ENCODE measurements at regions not wholly inside any gene's neighbourhood (a gene's known extent, or its start where the extent isn't known, plus 50 kb on each side); places are given as distances from the start of the nearest gene placed in this dataset.
A peak's percentile ranks its signal among the peaks of the same experiment; 100 is the strongest.
"Not testable (repeated sequence)": the region's sequence is repeated elsewhere in the genome, so short reads cannot be mapped to it uniquely, and the experiment has no call there.

DNA sequence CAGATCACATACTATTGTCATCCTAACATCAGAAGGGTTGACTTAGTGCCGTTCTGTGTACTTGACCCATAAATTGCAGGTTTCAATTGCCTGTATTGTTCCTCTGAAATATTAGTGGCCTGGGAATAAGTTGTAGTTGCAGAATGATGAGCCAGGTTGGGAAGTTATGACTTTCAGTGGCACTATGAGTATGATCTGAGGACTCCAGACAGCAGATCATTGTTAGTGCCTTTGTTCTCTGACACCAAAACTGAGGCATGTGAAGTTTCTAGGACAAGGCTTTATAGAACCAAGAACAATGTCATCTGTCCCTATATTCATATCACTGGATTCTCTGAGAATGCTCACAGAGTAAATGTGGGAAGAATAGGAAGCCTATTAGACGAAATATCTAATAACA lies 403.7 kb downstream of the STK39 start:
- no peak for DNase-seq (ENCODE audit: low spot score)

DNA sequence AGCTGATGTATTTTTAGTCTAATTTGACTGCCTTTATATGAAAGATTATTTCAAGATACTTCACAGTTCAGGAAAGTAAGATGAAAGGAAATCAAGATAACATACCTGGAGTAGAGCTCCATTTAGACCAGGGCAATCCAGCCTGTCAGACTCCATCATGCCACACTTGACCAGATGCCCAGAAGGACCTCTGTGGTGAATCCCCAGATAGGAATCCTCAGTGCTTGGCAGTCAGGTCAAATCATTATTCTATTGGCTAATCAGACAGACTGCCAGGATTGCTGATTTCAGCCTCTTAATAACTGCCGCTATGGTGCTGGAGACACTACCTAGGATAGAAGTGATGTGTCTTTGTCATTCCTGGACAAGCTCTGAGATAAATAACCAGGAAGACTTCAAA lies 404.2 kb downstream of the STK39 start:
- no peak for DNase-seq (ENCODE audit: low spot score)

DNA sequence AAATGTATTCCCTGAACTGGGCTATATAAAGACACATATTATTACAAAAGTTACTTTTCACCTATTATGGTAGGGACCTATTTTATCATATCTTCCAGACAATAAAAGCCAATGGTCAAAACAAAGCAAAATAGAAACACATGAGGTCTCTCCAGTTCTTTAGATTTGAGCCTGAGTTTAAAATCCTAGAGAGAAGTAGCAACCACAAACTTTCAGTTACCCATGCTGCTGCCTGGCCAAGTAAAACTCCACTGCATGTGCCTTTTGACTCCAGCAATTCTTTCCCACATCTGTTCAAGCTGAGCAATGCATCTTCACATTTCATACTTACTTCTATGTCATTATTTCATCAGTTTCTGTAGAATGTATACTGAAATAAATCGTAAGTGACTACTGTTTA lies 405.3 kb downstream of the STK39 start:
- DNase-seq (ENCODE audit: low spot score): no peak

DNA sequence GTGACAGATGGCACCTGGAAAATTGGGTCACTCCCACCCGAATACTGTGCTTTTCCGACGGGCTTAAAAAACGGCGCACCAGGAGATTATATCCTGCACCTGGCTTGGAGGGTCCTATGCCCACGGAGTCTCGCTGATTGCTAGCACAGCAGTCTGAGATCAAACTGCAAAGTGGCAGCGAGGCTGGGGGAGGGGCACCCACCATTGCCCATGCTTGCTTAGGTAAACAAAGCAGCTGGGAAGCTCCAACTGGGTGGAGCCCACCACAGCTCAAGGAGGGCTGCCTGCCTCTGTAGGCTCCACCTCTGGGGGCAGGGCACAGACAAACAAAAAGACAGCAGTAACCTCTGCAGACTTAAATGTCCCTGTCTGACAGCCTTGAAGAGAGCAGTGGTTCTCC lies 412.1 kb downstream of the STK39 start:
- not testable (repeated sequence) for DNase-seq (ENCODE audit: low spot score)

DNA sequence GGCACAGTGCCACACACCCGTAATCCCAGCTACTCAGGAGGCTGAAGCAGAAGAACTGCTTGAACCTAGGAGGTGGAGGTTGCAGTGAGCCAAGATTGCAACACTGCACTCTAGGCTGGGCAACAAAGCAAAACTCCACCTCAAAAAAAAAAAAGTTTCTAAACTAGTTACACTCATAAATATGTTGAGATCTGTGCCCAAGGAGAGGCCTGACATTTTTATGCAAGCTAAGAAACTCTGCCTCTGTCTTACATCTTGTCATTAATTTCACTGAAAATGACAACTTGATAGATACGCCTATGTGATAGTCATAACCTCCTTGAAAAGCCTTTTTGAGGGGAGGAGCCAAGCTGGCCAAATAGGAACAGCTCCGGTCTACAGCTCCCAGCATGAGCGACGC lies 412.7 kb downstream of the STK39 start:
- no peak for DNase-seq (ENCODE audit: low spot score)

DNA sequence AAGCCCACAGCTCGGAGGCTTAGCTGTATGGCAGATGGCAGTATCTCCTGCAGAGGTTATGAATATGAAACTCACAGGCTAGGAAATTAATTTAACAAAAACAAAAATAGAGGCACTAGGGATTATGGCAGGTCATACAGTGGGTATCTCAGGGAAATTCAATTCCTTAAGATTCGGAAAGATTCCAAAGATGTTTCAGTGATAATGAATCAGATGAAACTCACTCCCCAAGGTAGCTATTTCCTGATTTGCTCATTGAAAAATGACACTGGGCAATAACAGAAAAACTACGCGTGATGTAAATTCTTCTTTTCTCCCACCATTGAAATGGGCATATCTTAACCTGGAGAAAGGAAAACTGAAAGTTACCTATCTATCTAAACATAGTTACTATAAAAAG lies 414.1 kb downstream of the STK39 start:
- no peak for DNase-seq (ENCODE audit: low spot score)

DNA sequence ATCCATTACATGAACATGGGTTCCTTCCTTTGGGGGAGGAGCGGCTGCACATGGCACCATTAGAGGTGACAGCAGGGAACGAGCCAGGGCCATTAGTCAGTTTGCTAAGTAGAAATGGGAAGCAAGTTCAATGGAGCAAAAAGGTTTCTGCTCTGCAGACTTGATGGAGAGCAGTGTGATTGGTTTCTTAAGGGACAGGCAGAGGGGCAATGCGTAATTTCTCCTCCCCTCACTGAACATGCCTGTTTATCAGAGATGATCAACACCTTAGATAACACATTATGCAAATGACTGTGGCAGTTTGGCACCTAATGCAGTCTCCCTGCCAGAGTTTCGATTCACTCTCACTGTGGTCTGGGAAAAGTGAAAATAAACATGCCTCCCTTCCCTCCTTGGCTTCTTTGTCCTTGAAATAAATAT lies 414.5 kb downstream of the STK39 start:
- DNase-seq (ENCODE audit: low spot score): no peak

DNA sequence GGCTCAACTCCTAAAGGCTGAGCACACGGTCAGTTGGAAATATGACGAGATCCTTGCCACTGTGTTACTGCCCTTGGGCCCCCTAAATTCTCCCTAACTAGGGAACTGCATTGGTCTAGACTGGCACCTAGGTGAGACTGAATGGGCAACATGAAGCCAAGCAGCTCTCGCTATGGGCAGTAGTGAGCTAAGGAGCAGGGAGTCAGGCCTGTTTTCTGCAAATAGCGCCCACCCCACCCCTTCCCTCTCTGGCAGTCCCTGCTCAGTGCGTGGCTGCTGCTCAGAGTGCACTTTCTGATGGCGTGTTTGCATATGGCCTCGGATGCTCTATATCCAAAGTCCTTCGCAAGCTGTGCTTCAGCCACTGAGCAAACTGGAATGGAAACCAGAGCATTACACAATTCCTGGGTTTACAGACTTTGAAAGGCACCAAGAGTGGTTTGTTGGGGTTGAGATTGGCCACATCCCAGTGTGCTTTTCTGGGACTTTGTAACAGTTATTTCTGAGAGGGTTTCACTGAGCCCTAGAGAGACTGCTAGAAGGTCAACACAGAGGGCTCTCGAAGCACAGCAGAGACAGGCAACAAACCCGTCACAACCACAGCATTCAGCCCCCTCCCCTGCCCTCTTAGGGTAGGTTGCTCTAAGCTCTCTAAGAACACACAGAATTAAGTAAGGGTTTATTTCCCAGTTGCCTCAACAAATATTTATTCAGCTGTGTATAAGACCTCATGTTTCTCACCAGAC lies 419.9 kb downstream of the STK39 start:
- DNase-seq (ENCODE audit: low spot score): no peak

DNA sequence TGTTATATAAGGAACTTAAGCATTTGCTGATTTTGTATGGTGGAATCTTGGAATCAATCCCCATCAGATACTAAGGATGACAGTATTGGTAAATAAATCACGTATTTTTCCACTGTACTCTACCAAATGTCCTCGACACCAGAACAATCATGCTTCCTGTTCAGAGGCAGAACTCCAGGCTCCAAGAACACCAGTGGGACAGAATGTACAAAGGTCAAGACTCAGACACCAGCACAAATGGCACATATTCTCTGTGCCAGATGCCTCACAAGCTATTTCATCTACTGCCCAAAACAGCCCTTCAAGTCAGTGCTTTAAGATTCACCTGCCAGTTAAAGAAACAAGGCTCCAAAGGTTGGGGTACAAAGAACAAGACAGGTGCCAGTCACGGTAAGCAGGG lies 420.5 kb downstream of the STK39 start:
- no peak for DNase-seq (ENCODE audit: low spot score)

DNA sequence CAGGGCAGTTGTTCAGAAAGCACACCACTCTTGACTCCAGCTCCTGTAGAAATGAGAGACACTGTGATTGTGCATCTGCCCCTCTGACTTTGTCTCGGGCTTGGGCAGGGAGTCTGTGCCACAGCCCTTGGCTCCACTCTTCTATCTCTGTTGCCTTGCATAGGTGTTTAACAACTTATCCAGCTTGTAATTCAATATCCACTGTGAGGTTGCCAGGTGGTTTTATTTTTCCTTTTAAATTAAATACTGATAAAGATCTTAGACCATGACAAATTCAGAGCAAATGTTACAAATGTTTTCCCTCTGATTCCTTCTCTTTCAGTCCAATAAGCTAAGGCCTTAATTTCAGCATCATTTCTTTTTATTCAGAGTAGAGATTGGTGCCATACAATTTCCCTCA lies 421.7 kb downstream of the STK39 start:
- DNase-seq (ENCODE audit: low spot score): no peak

DNA sequence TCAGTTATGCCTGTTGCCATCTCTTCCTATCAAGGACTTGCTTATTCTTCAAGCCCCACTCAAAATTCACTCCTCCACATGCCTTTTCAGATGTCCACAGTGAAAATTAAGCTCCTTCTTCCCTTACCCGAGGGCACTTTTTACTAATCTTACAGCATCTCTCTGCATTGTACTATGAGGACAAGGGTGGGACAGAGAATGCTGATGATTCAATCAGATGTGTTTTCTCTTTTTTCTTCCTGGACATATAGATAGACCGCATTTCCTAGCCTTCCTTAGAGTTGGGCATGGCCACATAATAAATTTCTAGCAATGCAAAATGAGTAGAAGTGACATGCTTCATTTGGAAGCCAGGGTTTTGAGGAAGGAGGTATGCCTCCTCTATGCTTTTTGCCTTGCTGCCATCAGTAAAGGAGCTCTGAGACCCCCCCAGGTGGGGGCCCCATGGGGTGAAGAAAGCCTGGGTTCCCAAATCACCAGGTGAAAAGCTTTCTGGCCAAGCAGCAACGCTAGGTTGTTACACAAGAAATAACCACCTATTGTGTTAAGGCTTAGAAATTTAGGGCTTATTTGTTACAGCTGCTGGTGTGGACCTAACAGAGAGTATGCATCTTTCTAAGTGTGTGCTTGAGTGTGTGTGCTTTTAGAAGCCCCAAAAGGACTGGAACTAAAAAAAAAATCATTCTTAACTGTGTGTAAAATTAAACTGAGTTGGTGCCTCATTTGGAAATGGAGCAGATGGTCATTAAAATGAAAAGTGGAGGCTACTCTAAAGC lies 424.5 kb downstream of the STK39 start:
- DNase-seq (ENCODE audit: low spot score): no peak

DNA sequence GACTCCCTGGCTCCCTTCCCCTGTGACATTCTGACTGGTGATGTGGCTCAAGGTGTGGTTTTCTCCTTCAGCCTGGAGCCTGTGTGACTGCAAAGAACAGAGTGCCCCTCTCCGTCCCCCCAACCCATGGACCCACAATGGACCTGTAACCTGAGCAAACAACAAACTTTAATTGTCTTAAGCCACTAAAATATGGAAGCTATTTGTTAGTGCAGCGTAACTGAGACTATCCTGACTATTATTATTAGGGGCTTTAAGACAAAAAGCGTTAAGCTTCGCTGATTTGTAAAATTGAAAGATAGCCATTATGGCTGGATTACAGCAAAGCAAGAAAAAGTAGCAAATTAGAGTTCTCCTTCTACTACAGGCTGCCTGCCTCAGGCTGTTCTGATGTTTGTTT lies 426.9 kb downstream of the STK39 start:
- DNase-seq (ENCODE audit: low spot score): no peak

DNA sequence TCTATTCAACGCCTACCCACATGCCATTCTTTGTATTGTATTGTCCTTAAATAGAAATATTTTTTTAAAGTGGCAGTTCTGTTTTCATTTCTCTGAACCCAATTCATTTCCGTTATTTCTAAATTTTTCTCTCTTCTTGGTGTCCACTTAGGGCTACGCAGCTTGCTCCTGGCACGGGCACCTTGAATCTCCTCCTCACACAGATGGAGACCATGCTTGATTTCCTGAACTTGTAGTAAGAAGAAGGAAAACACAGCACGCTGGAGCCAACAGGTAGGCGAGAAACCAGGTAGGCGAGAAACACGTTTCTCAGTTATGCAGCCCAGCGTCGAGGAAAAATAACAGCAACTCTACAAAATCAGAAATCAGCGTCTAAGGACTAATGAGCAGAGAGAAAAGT lies 428.9 kb downstream of the STK39 start:
- DNase-seq (ENCODE audit: low spot score): no peak

DNA sequence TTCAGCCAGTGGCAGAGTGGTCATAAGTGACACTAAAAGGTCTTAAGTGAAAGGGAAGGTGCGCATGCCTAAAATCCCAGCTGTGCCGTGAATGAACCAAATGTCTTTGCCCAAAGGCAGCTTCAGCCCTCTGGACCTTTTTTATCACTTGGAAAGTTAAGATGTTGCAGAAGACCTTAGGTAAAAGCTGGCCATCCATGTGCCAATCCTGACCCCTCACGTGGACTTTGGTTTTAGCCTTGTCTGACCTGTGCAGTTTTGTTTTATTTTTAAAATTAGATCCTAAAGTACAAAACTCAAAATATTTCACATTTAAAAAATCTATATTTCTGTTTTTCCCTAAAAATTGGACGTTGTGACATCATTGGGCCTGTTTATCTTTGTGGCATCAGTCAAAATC lies 429.5 kb downstream of the STK39 start:
- DNase-seq (ENCODE audit: low spot score): no peak

DNA sequence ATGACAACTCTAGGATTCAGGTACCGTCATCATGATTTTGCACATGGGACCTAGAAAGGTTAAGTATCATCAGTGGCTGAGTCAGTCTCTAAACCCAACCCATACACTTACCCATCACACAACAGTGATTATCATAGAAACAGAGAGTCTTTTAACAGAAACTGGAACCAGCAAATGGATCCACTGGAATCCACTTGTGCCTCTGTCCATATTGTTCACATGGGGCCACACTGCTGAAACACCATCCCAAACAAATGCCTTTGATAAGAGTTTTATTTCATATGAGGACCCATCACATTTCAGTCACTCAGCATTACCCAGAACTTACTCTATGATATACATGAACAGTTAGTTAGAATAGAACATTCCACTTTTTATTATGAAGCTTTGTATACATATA lies 430.0 kb downstream of the STK39 start:
- no peak for DNase-seq (ENCODE audit: low spot score)

DNA sequence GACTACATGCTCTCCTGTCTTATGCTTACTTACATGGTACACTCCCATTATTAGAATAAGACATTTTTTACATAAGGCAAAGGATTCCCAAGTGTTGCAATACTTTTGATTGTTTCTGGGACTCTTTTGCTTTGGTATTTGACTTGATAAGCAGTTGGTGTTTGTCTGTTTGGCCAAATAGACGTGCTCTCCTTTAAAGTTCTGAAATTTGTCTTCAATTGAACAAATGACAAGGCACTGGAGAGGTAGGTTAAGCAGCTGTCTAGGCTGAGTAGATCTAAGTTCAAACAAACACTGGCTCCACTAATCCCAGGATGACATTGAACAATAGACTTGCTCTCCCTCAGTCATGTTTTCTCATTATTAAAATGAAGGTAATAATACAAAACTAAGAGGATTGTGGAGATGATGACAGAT lies 430.5 kb downstream of the STK39 start:
- DNase-seq (ENCODE audit: low spot score): no peak

DNA sequence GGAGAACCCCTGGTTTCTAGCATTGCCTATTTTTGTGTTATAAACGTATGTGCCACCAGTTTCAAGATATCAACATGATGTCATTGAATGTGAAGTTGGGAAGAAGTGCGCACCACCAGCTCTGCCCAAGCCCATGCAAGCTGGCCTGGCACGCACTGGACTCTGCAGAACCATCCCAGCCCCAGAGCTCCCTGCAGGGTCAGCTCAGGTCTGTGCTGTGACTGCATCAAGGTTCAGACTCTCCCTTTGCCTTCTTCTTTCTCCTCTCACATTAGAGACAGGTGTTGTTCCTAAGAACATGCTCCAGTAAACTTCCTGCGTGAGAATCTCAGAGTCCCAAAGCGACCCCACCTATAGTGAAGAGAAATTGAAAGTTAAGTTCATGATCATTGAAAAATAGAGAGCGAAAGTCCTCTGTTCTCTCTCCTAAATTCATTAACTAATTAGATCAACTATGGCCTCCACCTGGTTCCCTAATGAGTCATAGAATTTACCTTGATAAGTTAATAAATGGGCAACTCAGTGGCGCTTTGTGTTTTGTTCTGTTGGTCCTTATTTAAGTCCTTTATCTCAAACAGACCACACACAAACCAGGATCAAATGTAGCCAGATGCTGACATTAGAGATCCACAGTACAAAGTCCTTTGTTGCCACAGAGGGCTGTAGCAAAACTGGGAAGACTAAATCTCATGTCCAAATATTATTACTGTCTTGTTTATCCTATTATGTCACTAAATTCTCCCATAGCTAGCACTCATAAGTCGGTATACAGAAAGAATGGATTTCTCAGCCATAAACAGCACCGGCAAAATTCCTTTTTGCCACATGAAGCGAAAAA lies 432.3 kb downstream of the STK39 start:
- DNase-seq (ENCODE audit: low spot score): no peak

DNA sequence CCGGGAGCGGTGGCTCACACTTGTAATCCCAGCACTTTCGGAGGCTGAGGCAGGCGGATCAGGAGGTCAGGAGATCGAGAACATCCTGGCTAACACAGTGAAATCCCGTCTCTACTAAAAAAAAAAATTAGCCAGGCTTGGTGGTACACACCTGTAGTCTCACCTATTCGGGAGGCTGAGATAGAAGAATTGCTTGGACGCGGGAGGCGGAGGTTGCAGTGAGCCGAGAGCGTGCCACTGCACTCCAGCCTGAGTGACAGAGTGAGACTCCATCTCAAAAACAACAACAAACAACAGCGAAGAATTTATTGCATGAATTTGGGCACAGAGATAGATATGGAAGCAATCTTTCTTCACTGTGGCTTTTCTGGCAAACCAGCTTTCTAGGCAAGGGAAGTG lies 432.9 kb downstream of the STK39 start:
- DNase-seq (ENCODE audit: low spot score): not testable (repeated sequence)

DNA sequence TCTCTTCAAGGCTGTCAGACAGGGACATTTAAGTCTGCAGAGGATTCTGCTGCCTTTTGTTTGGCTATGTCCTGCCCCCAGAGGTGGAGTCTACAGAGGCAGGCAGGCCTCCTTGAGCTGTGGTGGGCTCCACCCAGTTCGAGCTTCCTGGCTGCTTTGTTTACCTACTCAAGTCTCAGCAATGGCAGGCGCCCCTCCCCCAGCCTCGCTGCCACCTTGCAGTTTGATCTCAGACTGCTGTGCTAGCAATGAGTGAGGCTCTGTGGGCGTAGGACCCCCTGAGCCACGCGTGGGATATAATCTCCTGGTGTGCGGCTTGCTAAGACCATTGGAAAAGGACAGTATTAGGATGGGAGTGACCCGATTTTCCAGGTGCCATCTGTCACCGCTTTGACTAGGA lies 437.6 kb downstream of the STK39 start:
- DNase-seq (ENCODE audit: low spot score): not testable (repeated sequence)

DNA sequence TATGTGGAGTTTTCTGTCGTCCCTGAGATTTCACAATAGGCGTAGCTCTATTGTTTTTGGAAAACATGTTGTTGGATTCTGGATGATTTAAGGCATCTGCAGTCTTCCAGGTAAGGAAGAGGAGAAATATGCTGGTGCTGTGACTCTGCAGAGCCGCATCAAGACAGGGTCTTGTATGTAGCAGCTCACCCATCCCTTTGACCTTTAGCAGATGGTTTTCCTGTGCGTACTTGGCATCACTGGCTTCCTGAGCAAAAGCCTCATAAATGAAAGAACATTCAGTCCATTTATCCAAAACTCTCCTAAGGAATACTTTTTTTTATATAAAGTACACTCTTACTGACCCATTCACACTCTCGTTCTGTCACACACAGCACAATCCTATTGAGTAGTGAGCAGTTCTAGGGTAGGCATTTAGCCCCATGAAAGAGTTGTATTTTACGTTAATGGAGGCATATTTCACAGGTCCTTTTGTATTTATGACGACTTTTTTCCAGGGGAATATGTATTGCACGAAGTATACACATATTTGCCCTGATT lies 443.9 kb downstream of the STK39 start:
- no peak for DNase-seq (ENCODE audit: low spot score)

DNA sequence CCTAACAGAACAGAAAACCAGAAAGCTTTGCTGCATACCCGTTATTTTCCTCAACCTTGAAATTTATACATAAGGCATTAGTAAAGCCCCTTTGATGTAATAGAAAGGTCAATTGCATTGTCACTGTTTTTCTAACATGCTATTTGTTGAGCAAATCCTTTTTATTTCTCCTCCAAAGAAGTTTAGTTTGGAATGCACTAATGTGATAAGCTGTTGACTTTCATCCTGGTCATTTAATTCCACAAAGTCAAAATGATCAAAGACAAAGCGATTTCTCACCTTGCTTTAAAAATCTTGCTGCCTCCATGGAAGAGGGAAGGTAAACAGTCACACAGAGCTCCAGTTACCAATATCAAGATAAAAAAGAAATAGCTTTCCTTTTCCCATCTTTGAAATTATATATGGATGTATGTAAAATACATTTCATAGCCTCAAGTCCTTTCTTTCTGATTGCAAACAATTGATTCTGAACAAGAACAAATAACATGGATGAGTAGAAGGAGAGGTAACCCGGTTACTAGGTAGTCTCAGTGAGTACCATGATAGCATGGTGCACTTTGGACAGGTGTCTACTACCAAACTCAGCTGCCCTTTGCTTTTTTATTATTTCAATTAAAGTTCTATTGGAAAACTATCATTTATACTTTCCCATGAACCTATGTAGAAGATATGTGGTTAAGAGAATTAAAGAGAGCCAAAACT lies 452.7 kb downstream of the STK39 start:
- peak; percentile 7 for DNase-seq (ENCODE audit: low spot score)

DNA sequence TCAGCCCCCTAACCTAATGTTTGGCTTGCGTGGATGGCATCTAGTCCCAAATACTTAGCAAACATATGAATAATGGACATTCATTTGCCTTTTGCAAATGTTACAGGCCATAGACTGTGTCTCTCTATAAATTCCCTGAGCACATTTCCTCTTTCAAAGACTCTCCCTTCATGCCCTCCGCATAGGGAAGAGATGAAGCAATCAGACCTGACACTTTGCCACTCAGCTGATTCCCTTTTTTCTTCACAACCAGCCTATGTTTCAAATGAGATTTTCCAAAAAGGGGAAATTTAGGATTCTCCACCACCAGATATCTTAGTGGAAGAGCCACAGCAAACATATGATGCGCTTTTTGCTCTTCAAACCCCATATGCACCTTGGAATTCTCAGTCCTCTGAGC lies 453.7 kb downstream of the STK39 start:
- DNase-seq (ENCODE audit: low spot score): no peak
